ENCODE measurements at regions not wholly inside any gene's neighbourhood (a gene's known extent, or its start where the extent isn't known, plus 50 kb on each side); places are given as distances from the start of the nearest gene placed in this dataset.

DNA sequence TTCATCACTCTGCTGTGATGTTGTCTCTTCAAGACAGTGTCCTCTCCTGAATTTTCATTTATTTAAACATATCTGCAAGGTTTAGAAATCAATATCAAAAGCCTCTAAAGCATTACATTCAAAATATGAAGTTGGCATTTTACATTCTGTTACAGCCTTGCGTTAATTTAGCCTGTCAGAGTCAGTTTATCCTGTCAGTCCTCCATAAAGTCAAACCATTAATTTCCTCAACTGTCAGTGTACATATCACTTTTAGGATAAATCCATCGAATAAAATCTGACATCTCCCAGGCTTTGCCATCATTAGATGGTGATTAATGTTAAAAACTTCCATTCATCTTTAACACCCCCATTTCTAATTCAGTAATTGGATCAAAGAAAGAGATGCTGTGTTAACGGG lies 77.0 kb downstream of the NPY start:
- no peak overlapping the region for H3K4me3 ChIP-seq (ENCODE audit: low read depth in 1 of 2, low read length in 2 of 2)
- H3K4me2 ChIP-seq (ENCODE audit: insufficient read depth, low read length), result no peak overlapping the region
- H4K20me1 ChIP-seq (ENCODE audit: insufficient read depth, low read length), result no peaks in the 10 kb centered on the region
- H3K27me3 ChIP-seq (ENCODE audit: insufficient read depth, low read length, poor library complexity), result peaks cover 7% of the 10 kb centered on the region
- no peak overlapping the region for H3K27ac ChIP-seq (ENCODE audit: low read length)
- no peaks in the 10 kb centered on the region for H3K36me3 ChIP-seq (ENCODE audit: insufficient read depth, low read length)
- H3K79me2 ChIP-seq (ENCODE audit: insufficient read depth, low read length), result no peaks in the 10 kb centered on the region
- no peaks in the 10 kb centered on the region for H3K4me1 ChIP-seq (ENCODE audit: insufficient read depth, low read length)
- no peaks in the 10 kb centered on the region for H3K9me3 ChIP-seq (ENCODE audit: insufficient read depth, low read length, severe bottlenecking)
- no peak overlapping the region for H3K9ac ChIP-seq (ENCODE audit: low read depth, low read length)
- TF ChIP-seq EZH2 (IDR thresholded peaks at IDR 0.05; ENCODE audit: borderline replicate concordance, low read depth, low read length, severe bottlenecking) (no peak), CTCF (IDR thresholded peaks at IDR 0.05; ENCODE audit: borderline replicate concordance, extremely low read depth, low read length, poor library complexity, severe bottlenecking) (no peak)
- no peak for ATAC-seq (ENCODE audit: insufficient read depth, low read depth)
- no peak overlapping the region for H2AFZ ChIP-seq (ENCODE audit: low read depth, low read length)
- no peak for DNase-seq

DNA sequence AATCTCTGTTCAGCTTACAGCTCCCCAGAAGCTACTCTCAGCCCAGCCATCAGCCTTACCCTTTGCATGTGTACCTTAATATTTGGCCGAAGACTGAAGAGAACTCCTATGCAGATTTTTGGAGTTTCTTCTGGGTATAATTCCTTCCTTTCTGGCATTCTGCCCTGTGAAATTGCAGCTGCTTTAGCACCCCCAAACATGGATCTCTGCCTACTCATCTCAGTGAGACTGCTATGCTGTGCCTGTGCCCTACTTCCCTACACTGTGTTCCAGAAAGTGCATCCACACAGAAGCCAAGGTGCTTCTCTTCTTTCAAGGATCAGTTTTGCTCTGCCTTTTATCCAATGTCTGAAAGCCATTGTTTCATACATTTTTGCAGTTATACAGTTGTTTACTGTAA lies 81.6 kb downstream of the NPY start:
- Histone ChIP-seq H3K9me3 (ENCODE audit: insufficient read depth, low read length, severe bottlenecking) (no peaks in the 10 kb centered on the region), H3K4me2 (ENCODE audit: insufficient read depth, low read length) (no peak overlapping the region), H2AFZ (ENCODE audit: low read depth, low read length) (no peak overlapping the region), H3K9ac (ENCODE audit: low read depth, low read length) (no peak overlapping the region), H3K4me3 (ENCODE audit: low read depth in 1 of 2, low read length in 2 of 2) (no peak overlapping the region), H3K27me3 (ENCODE audit: insufficient read depth, low read length, poor library complexity) (peaks cover 10% of the 10 kb centered on the region), H3K27ac (ENCODE audit: low read length) (no peak overlapping the region), H3K79me2 (ENCODE audit: insufficient read depth, low read length) (no peaks in the 10 kb centered on the region), H4K20me1 (ENCODE audit: insufficient read depth, low read length) (no peaks in the 10 kb centered on the region), H3K36me3 (ENCODE audit: insufficient read depth, low read length) (no peaks in the 10 kb centered on the region), H3K4me1 (ENCODE audit: insufficient read depth, low read length) (no peaks in the 10 kb centered on the region)
- ATAC-seq (ENCODE audit: insufficient read depth, low read depth), result no peak
- no peak for TF ChIP-seq EZH2 (IDR thresholded peaks at IDR 0.05; ENCODE audit: borderline replicate concordance, low read depth, low read length, severe bottlenecking)
- no peak for TF ChIP-seq CTCF (IDR thresholded peaks at IDR 0.05; ENCODE audit: borderline replicate concordance, extremely low read depth, low read length, poor library complexity, severe bottlenecking)
- DNase-seq, result no peak

DNA sequence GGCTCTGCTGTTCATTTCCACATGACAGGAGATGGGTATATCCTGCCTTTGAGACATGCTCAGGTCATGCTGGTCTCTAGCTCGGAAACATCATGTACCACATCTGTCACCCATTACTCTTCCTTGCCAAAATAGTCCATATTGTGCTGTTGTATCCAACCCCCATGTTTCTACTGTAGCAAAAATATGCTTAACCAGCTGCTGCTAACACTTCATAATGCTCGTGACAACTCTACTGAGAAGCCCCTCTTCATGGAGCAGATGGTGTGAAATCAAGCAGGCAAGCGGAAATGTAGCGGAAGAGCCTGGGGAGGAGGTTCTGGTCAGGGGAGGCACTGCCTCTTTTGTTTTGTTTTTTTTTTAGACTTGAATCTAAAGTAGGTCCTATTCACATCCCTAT lies 82.9 kb downstream of the NPY start:
- H3K27ac ChIP-seq (ENCODE audit: low read length), result no peak overlapping the region
- ATAC-seq (ENCODE audit: insufficient read depth, low read depth) (no peak), DNase-seq (no peak)
- no peak overlapping the region for H3K9ac ChIP-seq (ENCODE audit: low read depth, low read length)
- H3K4me3 ChIP-seq (ENCODE audit: low read depth in 1 of 2, low read length in 2 of 2), result no peak overlapping the region
- no peak overlapping the region for H2AFZ ChIP-seq (ENCODE audit: low read depth, low read length)
- no peak overlapping the region for H3K4me2 ChIP-seq (ENCODE audit: insufficient read depth, low read length)
- no peaks in the 10 kb centered on the region for H4K20me1 ChIP-seq (ENCODE audit: insufficient read depth, low read length)
- H3K4me1 ChIP-seq (ENCODE audit: insufficient read depth, low read length), result no peaks in the 10 kb centered on the region
- H3K36me3 ChIP-seq (ENCODE audit: insufficient read depth, low read length), result no peaks in the 10 kb centered on the region
- no peaks in the 10 kb centered on the region for H3K9me3 ChIP-seq (ENCODE audit: insufficient read depth, low read length, severe bottlenecking)
- TF ChIP-seq EZH2 (IDR thresholded peaks at IDR 0.05; ENCODE audit: borderline replicate concordance, low read depth, low read length, severe bottlenecking) (no peak), CTCF (IDR thresholded peaks at IDR 0.05; ENCODE audit: borderline replicate concordance, extremely low read depth, low read length, poor library complexity, severe bottlenecking) (no peak)
- no peaks in the 10 kb centered on the region for H3K79me2 ChIP-seq (ENCODE audit: insufficient read depth, low read length)
- peaks cover 10% of the 10 kb centered on the region for H3K27me3 ChIP-seq (ENCODE audit: insufficient read depth, low read length, poor library complexity)

- no peak overlapping the region for H3K4me2 ChIP-seq (ENCODE audit: insufficient read depth, low read length)
- H3K9ac ChIP-seq (ENCODE audit: low read depth, low read length), result no peak overlapping the region
Observed at GRCh38 chr7:24368161-24368560, 84.2 kb downstream of the NPY start.

More at GRCh38 chr7:24368161-24368560, 84.2 kb downstream of the NPY start:
- Histone ChIP-seq H3K36me3 (ENCODE audit: insufficient read depth, low read length) (no peaks in the 10 kb centered on the region), H3K27me3 (ENCODE audit: insufficient read depth, low read length, poor library complexity) (peaks cover 10% of the 10 kb centered on the region), H4K20me1 (ENCODE audit: insufficient read depth, low read length) (no peaks in the 10 kb centered on the region), H3K27ac (ENCODE audit: low read length) (no peak overlapping the region), H3K4me3 (ENCODE audit: low read depth in 1 of 2, low read length in 2 of 2) (no peak overlapping the region), H3K9me3 (ENCODE audit: insufficient read depth, low read length, severe bottlenecking) (no peaks in the 10 kb centered on the region), H2AFZ (ENCODE audit: low read depth, low read length) (no peak overlapping the region), H3K4me1 (ENCODE audit: insufficient read depth, low read length) (no peaks in the 10 kb centered on the region), H3K79me2 (ENCODE audit: insufficient read depth, low read length) (no peaks in the 10 kb centered on the region)
- DNase-seq (no peak), ATAC-seq (ENCODE audit: insufficient read depth, low read depth) (no peak)
- no peak for TF ChIP-seq CTCF (IDR thresholded peaks at IDR 0.05; ENCODE audit: borderline replicate concordance, extremely low read depth, low read length, poor library complexity, severe bottlenecking)
- TF ChIP-seq EZH2 (IDR thresholded peaks at IDR 0.05; ENCODE audit: borderline replicate concordance, low read depth, low read length, severe bottlenecking), result no peak

Measured in DND-41 (cell line).